GM21381 (cell line): ENCODE measurements at regions not wholly inside any gene's neighbourhood (a gene's known extent, or its start where the extent isn't known, plus 50 kb on each side); places are given as distances from the start of the nearest gene placed in this dataset.
"Not testable (repeated sequence)": the region's sequence is repeated elsewhere in the genome, so short reads cannot be mapped to it uniquely, and the experiment has no call there.

ENCODE experiments used
- ATAC-seq: cut with Tn5 transposase; IDR thresholded peaks from one replicate; pipeline ENCODE4 v1.9.1; 2021; ENCODE audit warnings: mild to moderate bottlenecking, moderate library complexity; ENCODE audit not compliant: unreplicated experiment

DNA sequence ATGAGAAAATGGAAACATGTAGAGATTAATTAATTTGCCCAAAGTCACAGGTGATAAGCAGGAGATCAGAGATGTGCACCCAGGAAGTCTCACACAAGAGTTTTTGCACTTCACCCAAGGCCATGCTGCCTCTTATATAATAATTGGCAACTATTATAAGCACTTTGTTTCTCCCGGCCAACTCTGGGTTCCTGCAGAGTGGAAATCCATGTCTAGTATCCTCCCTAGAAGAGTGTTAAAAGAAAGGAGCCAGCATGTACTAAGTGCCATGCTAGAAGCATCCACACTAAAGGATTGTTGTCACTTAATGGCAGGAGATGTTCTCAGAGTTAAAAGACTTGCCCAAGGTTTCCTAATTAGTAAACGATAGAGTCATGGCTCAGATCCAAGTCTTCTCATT is 470.3 kb downstream of the OMA1 start:
- ATAC-seq, result no peak

DNA sequence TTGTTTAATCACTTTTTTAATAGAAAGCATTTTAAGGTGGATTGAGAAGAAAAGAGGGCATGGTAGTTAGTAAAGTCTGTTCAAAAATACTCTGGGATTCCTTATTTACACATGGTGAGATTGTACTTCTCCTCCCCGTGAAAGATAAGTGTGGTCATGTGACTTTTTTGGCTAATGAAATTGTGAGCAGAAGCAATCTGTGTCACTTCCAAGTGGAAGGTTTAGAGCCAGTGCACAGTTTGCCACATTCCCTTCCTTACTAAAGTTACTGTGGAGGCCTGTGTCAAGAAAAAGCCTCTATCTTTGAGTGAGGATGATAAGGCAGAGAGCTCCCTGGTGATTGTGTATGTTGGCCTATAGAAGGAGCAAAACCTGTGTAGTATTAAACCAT is 471.3 kb downstream of the OMA1 start:
- no peak for ATAC-seq

DNA sequence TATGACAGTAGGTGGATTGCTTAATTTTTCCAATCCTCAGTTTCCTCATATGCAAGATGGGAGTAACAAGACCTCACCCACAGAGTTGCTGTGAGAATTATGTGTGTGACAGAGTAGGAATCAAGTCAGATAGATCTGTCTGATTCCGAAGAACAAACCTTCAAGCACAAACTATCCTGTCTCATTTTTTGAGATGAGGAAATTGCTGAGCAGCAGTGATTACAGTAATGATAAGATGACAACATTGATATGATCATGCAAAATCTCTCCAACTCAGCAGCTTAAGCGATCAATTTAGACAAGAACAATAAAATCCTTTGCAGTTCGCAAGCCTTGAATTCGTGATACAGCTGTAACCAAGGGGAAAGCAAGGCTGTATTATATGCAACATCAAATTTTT is 474.1 kb downstream of the OMA1 start:
- no peak for ATAC-seq

DNA sequence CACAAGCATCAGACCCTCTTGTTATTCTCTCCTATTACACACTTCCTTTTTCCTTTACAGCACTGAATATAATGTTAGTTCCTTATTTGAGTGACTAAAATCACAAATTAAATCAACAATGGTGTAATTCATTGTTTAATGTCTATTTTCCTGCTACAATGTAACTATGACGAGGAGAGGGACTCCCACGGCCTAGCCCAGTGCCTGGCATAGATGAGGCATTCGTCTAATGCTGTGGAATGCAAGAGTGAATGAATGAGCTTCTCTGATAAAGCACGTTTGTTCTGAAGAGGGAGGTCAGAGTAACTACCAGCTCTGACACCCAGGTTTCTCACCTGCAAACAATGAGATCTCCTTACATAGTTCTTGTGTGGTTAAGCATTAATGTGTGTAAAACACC is 479.4 kb downstream of the OMA1 start:
- no peak for ATAC-seq

DNA sequence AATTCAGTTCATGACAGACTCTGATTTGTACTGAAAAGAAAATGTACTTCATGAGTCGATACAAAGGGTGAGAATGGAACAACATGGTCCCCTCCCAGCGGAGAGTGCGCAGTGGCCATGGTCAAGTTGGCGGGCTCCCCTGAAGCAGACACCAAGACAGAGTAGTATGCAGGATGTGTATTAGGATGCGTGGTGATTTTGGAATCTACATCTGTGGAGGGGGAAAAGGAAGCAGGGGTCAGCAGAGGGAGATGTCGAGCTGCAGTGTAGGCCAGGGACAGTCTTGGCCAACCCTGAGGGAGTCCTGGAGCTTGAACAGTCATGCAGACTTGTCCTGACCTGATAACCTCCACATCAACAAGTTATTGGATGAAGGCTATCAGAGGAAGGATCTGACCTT is 481.0 kb downstream of the OMA1 start:
- ATAC-seq, result no peak

DNA sequence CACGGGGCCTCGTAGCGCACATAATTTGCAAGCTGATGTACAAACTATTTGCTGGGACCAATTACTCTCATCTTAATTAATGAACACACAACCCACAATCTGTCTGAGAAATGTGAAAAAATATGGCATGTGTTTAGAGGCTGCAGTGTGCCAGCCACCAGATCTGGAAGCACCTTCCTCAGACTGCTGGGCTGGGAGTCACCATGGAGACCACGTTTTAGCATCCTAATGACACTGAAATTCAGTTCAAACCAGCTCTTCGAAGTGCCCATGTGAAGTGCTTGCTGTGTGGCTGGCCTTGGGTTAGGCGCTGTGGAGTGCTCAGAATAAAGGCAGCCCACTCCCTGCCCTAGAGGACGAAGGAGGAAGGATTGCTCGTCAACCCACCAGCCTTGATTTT is 482.4 kb downstream of the OMA1 start:
- ATAC-seq, result no peak

DNA sequence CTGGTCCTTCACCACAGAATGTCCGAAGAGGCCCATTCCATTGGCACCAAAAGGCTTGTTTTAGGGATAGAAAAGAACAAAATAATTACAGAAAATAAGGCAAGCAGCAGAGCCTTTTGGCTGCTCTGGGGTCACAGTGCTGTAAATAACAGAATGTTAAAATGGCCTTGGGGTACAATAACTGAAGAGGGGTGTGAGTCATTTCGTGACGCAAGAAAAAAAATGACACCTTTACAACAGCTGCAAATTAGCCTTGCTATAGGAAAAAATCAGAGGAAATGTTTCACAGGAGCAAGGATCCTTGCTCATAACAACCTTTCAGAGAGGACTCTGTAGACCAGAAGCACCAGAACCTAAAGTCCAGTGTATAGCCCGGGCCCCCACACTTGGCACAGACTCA is 483.4 kb downstream of the OMA1 start:
- ATAC-seq, result no peak

DNA sequence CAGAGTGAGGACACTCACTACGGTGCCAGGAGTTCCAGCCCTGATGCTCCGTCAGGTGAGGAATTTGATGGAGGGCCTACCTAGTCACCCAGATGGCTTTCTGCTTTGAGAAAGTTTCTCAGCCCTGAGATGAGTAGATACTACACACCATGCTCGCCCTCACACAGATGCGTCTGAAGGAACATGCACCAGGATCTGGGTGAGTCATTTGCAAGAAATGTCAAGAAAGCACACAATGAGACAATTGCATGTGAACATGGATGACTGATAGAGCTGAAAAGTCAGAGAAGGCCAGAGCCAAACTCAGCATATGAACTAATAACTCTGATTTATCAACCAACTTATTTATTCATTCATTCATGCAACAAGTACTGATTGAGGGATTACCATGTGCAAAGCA is 483.9 kb downstream of the OMA1 start:
- ATAC-seq, result no peak

DNA sequence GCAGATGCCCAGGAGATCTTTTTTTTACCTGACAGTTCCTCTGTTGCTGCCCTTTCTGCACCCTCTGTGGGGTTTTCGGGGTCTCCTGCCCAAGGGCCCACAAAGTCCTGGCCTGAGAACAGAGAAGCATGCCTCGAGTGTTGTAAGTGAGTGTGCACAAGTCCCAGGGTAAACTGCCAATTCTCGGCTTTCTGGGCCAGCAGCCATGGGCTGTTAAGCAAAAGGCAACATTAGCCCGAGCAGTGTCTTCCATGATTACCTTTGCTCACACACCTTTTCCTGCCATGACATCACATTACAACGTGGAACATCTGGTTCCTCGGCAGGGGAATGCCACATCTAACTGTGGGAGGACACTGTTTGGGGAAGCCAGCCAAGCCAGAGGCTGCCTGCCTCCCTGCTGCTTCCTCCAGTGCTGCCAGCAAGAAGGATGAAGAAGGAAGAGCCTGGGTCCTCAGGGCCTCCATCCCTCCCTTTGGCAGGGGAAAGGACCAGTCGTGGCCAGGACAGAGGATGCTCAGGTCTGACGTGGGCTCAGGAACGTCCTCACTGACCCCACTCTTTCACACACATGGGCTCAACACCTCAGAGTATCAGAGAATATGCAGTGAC is 485.9 kb downstream of the OMA1 start:
- no peak for ATAC-seq

DNA sequence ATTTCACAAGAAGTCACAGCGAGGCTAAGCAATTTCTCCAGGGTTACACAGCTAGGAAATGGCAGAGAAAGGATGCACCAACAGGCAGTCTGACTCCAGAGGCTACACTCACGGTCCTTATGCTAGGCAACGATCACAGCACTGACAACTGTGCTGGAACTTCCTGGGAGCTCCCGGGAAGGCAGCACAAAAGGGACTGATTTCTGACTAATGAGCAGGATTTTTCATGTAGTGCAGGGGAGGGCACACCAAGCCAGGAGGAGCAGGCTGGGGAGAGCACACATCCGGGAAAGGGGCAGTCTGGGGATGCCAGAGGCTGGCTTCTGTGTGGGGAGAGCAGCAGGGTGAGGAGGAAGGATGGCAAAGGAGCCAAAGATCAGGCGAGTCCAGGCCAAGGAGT is 486.7 kb downstream of the OMA1 start:
- ATAC-seq, result no peak

DNA sequence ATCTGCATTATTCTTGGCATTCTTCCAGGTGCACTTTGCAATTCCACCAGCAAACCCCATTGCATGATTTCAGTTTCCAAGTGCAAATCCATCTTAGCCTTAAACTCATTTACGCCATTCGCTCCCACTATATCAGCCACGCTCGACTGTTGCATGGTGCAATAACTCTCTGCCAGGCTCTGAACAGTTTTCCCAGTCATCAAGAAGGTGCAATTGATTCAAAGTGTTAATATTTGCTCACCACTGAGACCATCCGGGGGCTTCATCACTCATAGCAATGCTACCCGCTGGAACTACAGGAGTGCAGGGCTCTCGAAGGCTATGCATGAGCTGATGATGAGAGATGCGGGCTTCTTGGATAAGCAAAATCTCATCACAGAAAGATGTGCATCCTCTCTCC is 488.2 kb downstream of the OMA1 start:
- ATAC-seq, result no peak

DNA sequence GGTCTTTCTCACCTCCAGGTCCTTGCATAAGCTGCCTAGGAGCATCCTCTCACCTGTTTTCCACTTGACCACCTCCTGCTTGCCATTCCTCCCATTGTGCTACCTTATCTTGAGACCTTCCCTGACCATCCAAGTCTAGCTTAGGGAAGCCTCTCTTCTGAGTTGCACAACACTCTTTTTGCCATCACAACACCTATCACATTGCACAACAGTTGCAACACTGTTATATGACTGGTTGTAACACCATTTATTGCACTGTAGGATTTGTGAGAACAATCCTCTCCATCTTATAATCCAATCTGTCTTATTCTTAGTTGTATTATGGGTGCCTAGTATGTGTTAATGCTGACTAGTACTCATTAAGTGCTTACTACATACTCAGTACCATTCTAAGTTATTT is 488.7 kb downstream of the OMA1 start:
- ATAC-seq, result no peak

DNA sequence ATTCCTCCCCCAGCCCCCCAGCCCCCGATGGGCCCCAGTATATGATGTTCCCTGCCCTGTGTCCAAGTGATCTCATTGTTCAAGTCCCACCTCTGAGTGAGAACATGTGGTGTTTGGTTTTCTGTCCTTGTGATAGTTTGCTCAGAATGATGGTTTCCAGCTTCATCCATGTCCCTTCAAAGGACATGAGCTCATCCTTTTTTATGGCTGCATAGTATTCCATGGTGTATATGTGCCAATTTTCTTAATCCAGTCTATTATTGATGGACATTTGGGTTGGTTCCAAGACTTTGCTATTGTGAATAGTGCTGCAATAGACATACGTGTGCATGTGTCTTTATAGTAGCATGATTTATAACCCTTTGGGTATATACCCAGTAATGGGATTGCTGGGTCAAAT is 495.3 kb downstream of the OMA1 start:
- not testable (repeated sequence) for ATAC-seq

DNA sequence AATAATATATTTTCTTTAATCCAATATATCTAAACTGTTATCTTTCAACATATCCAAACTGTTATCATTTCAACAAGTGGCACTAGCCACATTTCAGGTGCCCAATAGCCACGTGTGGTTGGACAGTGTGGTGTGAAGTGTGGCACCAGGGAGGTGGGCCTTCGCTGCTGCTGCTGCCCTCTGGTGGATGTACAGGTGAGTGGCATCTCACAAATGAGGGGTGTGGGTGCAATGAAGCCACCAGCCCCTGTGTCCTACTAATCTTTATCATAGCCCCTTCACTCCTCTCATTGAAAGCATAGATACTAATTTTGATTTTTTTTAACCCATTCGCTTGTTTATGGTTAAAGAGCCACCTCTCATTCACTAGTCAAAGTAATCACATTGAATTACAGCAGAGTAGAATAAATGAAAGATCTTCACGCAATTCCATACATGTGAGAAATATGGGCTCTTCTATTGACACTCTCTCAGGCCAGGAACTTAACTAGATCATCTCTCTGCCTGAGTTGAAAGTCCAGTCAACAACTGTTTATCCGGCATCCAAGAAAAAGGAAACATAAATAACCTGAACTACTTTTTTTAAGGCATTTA is 499.2 kb downstream of the OMA1 start:
- no peak for ATAC-seq

DNA sequence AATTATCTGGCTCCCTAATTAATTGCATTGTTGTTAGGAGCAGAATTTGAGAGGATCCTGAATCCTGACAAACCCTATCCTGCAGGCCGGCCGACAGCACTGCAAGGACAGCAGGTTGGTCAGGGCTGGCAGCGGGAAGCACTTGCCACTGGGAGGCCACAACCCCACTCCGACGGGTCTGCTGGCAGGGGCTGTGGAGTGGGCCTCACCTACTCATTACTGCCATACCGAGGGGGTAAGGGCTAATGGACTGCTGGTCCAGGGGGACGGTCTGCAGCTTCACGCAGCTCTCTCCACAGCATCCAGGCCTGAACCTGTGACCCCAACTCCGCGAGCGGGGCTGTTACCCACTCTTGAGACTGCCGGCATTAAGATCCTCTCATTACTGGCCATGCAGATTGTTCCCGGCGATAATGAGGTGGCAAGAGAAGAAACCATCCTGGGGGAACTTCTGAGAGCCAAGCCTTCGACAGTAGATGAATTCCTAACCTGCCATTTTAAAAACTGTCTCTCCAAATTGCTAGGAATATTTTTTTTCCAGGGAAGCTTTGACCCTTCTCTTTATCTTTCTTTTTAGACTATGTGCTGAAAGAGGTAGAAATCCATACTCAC is 501.3 kb downstream of the OMA1 start:
- ATAC-seq, result no peak

DNA sequence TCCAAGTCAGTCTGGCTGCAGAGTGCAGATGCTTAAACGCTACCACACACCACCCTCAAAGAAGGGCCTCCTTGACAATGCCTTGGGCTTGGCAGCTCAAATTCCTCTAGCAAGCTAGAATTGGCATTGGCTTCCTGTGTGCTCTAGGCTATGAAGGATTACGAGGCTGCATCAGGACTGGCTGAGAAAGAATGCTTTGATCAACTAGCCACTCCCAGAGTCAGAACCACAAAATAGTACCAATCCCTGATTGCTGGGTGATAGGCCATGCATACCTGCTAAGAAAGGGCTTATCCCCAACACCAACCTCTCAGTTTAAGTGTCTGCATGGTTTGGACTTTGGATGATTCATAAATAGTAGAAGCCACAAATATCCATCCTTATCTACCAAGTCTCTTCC is 504.9 kb downstream of the OMA1 start:
- no peak for ATAC-seq

DNA sequence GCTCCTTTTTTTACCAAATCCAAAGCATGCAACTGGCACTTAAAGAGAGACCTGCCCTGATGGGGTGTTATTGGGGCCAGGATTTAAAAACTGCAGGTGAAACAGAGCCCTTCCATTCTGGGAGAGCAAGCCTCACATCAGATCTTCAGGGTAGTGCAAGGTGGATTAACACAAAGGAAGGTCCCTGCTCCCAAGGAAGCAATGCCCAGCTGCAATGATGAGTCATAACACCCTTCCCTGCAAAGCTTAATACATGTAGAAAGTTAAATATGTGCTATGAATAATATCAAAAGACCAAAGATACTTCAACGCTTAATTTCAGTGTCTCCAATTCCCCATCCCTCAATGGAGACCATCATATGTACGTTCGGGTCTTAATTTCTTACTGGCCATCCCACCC is 508.0 kb downstream of the OMA1 start:
- no peak for ATAC-seq

DNA sequence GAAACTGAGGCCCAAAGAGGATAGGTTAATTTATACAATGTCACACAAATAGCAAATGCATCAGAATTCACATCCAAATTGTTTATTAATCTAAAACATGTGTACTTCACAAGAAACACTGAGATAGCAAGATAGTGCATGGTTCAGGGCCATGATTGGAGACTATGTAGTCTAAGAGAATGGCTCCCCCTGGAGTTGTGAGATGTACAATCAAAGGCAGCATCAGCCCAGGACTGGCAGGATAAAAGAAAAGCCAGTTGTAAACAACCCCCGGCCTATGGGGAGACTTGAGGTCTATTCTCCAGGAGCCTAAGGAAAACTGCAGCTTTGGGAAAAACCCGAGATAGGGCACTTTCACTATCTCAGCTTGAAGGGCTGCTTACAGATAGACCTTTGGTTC is 511.0 kb downstream of the OMA1 start:
- no peak for ATAC-seq

DNA sequence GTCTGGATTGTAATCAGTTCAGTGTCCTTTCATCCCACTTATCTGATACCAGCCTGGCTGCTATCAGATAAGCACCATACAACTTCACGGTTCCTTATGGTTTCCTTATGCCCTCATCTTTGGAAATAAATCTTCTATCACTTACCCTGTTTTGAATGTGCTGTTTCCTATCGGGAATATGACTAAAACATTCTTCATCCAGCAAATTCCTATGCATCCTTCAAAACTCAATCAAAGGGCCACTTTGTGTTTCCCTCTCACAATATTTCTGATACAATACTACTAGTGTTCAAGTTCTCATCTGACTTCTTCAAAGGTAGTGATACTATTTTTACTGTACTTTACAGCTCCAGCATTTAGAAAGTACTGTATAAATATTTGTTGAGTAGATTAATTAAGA is 513.2 kb downstream of the OMA1 start:
- no peak for ATAC-seq

DNA sequence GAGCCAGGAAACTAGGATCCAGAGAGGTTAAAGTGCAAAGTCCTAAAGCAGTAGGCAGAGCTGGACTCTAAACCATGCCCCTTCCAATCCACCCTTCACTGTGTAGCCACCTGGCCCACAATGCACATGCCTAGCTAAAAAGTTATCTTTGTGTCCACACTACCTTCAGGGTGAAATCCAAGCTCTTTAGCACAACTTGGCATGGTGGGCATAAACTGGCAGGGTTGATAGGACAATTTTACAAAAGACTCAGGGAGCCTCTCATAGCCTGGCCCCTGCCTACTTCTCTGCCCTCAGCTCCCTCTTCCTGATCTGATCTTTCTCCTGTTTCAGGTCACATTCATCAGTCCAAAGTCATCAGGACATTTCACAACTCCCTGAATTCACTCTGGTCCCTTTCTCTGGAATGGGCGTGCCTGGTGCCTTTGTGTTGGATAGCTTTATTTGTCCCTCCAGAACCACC is 513.9 kb downstream of the OMA1 start:
- no peak for ATAC-seq

DNA sequence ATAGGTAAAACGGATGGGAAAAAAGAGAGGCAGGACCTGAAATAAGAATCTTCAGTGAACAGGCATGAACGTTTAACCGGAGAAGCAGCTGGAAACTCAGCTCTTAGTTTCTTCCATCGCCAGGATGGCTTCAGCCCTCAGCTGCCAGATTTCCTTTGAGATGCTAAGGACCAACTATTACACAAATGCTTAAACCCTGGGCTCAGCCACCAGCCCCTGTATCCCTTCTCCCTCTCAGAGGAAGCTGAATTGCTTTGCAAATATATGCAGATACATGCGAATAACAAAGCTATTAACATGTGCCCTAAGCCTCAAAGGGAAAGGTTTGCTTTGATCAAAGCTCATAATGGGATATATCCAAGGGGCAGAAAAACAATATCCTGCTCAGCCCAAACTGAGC is 515.1 kb downstream of the OMA1 start:
- ATAC-seq, result no peak

DNA sequence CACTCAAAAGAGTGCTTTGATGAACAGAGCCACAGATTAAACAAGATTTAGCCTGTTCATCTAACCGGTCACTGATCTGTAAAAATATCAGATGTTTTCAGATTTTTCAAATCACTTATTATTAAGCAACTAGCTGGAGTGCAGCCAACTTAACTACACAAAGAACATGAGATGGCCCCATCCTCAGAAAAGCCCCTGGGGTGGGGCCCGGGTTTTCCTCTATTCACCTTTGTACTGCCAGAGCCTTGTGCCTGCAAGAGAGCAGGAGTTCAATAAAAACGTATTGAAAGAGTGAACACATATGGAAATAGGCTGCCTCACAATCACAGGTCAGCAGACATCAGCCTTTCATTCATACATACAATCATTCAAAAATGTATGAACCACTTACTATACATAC is 516.1 kb downstream of the OMA1 start:
- no peak for ATAC-seq

DNA sequence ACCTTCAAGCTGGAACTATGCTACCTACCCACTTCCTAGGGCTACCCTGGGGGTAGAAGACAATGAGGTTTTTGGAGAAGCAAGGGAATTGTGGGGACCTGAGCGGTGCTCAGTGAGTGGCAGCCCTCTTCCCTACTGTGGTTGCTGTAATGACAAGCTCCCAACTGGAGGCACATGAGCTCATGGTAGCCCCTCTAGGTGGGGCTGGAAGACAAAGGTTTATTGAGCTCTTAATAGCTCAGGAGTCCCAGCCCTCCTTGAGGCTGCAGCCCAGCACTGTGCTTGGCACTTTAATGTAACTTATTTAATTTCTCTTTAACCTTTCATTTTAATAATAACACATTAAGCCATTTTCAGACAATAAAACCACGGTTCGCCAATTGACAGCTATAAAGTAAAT is 528.9 kb downstream of the OMA1 start:
- ATAC-seq, result no peak
